Peyer's patch (tissue), 4 donors: ENCODE measurements at regions not wholly inside any gene's neighbourhood (a gene's known extent, or its start where the extent isn't known, plus 50 kb on each side); places are given as distances from the start of the nearest gene placed in this dataset.

ENCODE experiments used
- POLR2A ChIP-seq, 2 donors: fragments of 450-650 bp; IDR thresholded peaks; one replicate each; pipeline ENCODE4 v1.5.1; 2017; ENCODE audit warnings: antibody characterized with exemption in 2 of 2, mild to moderate bottlenecking in 2 of 2, moderate library complexity in 2 of 2
- TF ChIP-seq, protein P1 (sequence below), 6 experiments: fragments of 450-650 bp in 4 of 6; fragments of 200-600 bp in 2 of 6; sonication (generic) in 1 of 6; IDR thresholded peaks; one replicate each; pipeline ENCODE4 v1.5.1; 2017 to 2019; ENCODE audit warnings: antibody characterized with exemption in 6 of 6, mild to moderate bottlenecking in 3 of 6, moderate library complexity in 1 of 6

GRCh38 chr13:64158908-64159307 is 2743.3 kb upstream of the PCDH20 start:
- TF ChIP-seq, protein P1, sequence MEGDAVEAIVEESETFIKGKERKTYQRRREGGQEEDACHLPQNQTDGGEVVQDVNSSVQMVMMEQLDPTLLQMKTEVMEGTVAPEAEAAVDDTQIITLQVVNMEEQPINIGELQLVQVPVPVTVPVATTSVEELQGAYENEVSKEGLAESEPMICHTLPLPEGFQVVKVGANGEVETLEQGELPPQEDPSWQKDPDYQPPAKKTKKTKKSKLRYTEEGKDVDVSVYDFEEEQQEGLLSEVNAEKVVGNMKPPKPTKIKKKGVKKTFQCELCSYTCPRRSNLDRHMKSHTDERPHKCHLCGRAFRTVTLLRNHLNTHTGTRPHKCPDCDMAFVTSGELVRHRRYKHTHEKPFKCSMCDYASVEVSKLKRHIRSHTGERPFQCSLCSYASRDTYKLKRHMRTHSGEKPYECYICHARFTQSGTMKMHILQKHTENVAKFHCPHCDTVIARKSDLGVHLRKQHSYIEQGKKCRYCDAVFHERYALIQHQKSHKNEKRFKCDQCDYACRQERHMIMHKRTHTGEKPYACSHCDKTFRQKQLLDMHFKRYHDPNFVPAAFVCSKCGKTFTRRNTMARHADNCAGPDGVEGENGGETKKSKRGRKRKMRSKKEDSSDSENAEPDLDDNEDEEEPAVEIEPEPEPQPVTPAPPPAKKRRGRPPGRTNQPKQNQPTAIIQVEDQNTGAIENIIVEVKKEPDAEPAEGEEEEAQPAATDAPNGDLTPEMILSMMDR (IDR thresholded peaks at IDR 0.05), result no peak
- TF ChIP-seq POLR2A (IDR thresholded peaks at IDR 0.05), result no peak
